Activated CD8-positive, alpha-beta memory T cell treated with anti-CD3 and anti-CD28 coated beads for 24 hours (primary cell): ENCODE measurements at regions not wholly inside any gene's neighbourhood (a gene's known extent, or its start where the extent isn't known, plus 50 kb on each side); places are given as distances from the start of the nearest gene placed in this dataset.

Source experiments
- DNase-seq: peaks from one replicate; pipeline ENCODE4 v3.0.0-alpha.2; 2020

- no peak for DNase-seq
These were observed 79.6 kb upstream of the MAP3K4 start for GRCh38 chr6:160911949-160912348.

GRCh38 chr6:160912411-160912810 is 79.2 kb upstream of the MAP3K4 start:
- no peak for DNase-seq

GRCh38 chr6:160917572-160917971 is 74.0 kb upstream of the MAP3K4 start:
- DNase-seq, result no peak

GRCh38 chr6:160919723-160920440 is 71.7 kb upstream of the MAP3K4 start:
- no peak for DNase-seq

- DNase-seq, result no peak
These were observed 70.5 kb upstream of the MAP3K4 start for GRCh38 chr6:160921095-160921494.

- no peak for DNase-seq
These were observed 65.0 kb upstream of the MAP3K4 start for GRCh38 chr6:160926281-160927276.

GRCh38 chr6:160927416-160927815 is 64.2 kb upstream of the MAP3K4 start:
- DNase-seq, result no peak

GRCh38 chr6:160929361-160929760 is 62.2 kb upstream of the MAP3K4 start:
- DNase-seq, result no peak

- DNase-seq, result no peak
These were observed 61.7 kb upstream of the MAP3K4 start for GRCh38 chr6:160929831-160930230.

GRCh38 chr6:160930547-160931377 is 60.8 kb upstream of the MAP3K4 start:
- peak; percentile 85 for DNase-seq

GRCh38 chr6:160931378-160932310 is 59.9 kb upstream of the MAP3K4 start:
- DNase-seq, result no peak

GRCh38 chr6:160933256-160933655 is 58.3 kb upstream of the MAP3K4 start:
- no peak for DNase-seq

GRCh38 chr6:160934157-160934556 is 57.4 kb upstream of the MAP3K4 start:
- DNase-seq, result no peak

- no peak for DNase-seq
These were observed 51.4 kb upstream of the MAP3K4 start for GRCh38 chr6:160940197-160940596.
